GM23338 (cell line): ENCODE measurements at regions not wholly inside any gene's neighbourhood (a gene's known extent, or its start where the extent isn't known, plus 50 kb on each side); places are given as distances from the start of the nearest gene placed in this dataset.

Source experiments
- CREB1 ChIP-seq: fragments of 250-450 bp; sonication (Bioruptor Pico); IDR thresholded peaks from 2 replicates; pipeline ENCODE4 v1.5.0; 2020; ENCODE audit warnings: low read depth, mild to moderate bottlenecking, moderate library complexity
- CTCF ChIP-seq, 2 experiments: fragments of 200-600 bp in 1 of 2; sonication (generic) in 1 of 2; conservative IDR thresholded peaks; 2 replicates each; pipeline versions ENCODE4 v1.5.1 to v1.6.1; 2016 to 2017; ENCODE audit warnings: antibody characterized with exemption in 2 of 2, low read depth in 2 of 2, mild to moderate bottlenecking in 2 of 2, moderate library complexity in 1 of 2
- EZH2 ChIP-seq: fragments of 200-600 bp; sonication (generic); IDR thresholded peaks from one replicate; pipeline ENCODE4 v1.8.0; 2017; ENCODE audit warnings: antibody characterized with exemption, mild to moderate bottlenecking, low read depth; ENCODE audit not compliant: unreplicated experiment
- JUNB ChIP-seq: IDR thresholded peaks from one replicate; pipeline ENCODE4 v1.6.1; 2016; ENCODE audit warnings: antibody characterized with exemption; ENCODE audit not compliant: unreplicated experiment
- POLR2AphosphoS5 ChIP-seq: IDR thresholded peaks from 2 replicates; pipeline ENCODE4 v1.6.1; 2016; ENCODE audit warnings: antibody characterized with exemption, low read depth

- TF ChIP-seq POLR2AphosphoS5, result no peak
- no peak for TF ChIP-seq CTCF (conservative IDR thresholded peaks at IDR 0.05; ENCODE audit: low read depth in 2 of 2)
- TF ChIP-seq CREB1 (CRISPR knock-in tag), result no peak
- no peak for TF ChIP-seq EZH2
- TF ChIP-seq JUNB, result no peak
Observed at GRCh38 chr3:163577271-163577670, 1501.0 kb downstream of the SI start.
